Eye (tissue), 1 donor: ENCODE measurements at regions not wholly inside any gene's neighbourhood (a gene's known extent, or its start where the extent isn't known, plus 50 kb on each side); places are given as distances from the start of the nearest gene placed in this dataset.

Experiments used
- DNase-seq: peaks from one replicate; pipeline ENCODE4 v3.0.0-alpha.2; 2015

GRCh38 chr6:159099276-159099675, 54.5 kb upstream of the TAGAP start:
- DNase-seq = no peak

DNA sequence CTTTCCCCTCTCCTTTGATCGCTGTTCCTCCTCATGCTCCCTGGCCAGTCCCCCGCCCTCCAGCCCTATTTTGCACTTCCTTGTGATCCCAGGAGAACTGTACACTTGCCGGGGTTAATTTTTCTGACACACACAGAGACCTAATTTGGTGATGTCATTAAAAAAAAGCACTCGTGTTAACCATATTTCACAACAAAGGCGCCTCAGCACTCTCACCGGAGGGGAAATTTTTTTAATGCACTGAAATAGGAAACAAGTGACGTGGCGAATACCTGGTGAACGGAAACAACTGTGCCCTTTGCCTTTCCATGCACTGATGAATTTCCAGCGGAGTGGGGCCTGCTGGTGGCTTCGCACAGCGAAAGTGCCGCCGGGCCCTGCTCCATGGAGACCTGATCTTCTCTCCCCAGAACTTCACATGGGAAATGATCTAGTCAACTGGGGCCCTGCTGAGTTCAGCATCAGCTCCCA, 53.9 kb upstream of the TAGAP start:
- DNase-seq = peak; percentile 67

DNA sequence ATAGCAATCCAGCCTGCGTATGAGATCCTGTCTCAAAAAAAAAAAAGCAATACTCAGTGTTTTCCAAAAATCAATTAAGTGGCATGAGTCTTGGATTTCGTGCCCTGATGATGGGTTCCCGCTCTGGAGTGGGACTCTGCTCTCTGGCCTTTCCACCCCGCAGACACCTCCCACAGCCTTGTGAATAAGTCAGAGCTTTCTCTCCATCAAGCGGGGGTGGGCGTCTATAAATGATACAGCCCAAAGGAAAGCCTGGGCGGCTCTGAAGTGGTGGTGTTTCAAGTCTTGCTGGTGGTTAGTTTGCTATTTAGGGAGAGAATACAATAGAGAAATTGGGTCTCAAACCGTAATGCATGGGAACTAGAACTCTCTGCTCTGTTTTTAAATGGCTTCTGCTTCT, 52.5 kb upstream of the TAGAP start:
- DNase-seq = no peak

GRCh38 chr6:159095616-159096015, 50.8 kb upstream of the TAGAP start:
- DNase-seq = peak; percentile 26

- DNase-seq = peak; percentile 43
Observed at GRCh38 chr6:159094444-159095252, 49.9 kb upstream of the TAGAP start.
